NCI-H460 (cell line): ENCODE measurements at regions not wholly inside any gene's neighbourhood (a gene's known extent, or its start where the extent isn't known, plus 50 kb on each side); places are given as distances from the start of the nearest gene placed in this dataset.

Experiments
- DNase-seq: peaks from one replicate; pipeline ENCODE4 v3.0.0-alpha.2; 2016; ENCODE audit warnings: low read depth; ENCODE audit errors: extremely low read depth

GRCh38 chr14:98894600-98894999 is 377.4 kb downstream of the BCL11B start:
- no peak for DNase-seq

- DNase-seq = no peak
These were observed 375.5 kb downstream of the BCL11B start for GRCh38 chr14:98896449-98896848.

- no peak for DNase-seq
These were observed 374.2 kb downstream of the BCL11B start for GRCh38 chr14:98897605-98898309.

GRCh38 chr14:98899441-98899840 is 372.6 kb downstream of the BCL11B start:
- no peak for DNase-seq

- no peak for DNase-seq
These were observed 371.8 kb downstream of the BCL11B start for GRCh38 chr14:98900236-98900635.

- DNase-seq = no peak
These were observed 371.2 kb downstream of the BCL11B start for GRCh38 chr14:98900798-98901197.

GRCh38 chr14:98901511-98902205 is 370.3 kb downstream of the BCL11B start:
- DNase-seq = no peak

GRCh38 chr14:98903371-98903770 is 368.6 kb downstream of the BCL11B start:
- no peak for DNase-seq

GRCh38 chr14:98904677-98905076 is 367.3 kb downstream of the BCL11B start:
- no peak for DNase-seq

- no peak for DNase-seq
These were observed 365.6 kb downstream of the BCL11B start for GRCh38 chr14:98906123-98906995.

- no peak for DNase-seq
These were observed 364.7 kb downstream of the BCL11B start for GRCh38 chr14:98907271-98907670.

- no peak for DNase-seq
These were observed 363.9 kb downstream of the BCL11B start for GRCh38 chr14:98908050-98908449.

- DNase-seq = no peak
These were observed 362.6 kb downstream of the BCL11B start for GRCh38 chr14:98909251-98909944.

- DNase-seq = no peak
These were observed 361.9 kb downstream of the BCL11B start for GRCh38 chr14:98910061-98910460.

- DNase-seq = no peak
These were observed 359.3 kb downstream of the BCL11B start for GRCh38 chr14:98912655-98913054.

- no peak for DNase-seq
These were observed 357.9 kb downstream of the BCL11B start for GRCh38 chr14:98913967-98914650.

GRCh38 chr14:98914942-98915341 is 357.1 kb downstream of the BCL11B start:
- no peak for DNase-seq

GRCh38 chr14:98915625-98916024 is 356.4 kb downstream of the BCL11B start:
- no peak for DNase-seq

GRCh38 chr14:98916036-98916435 is 356.0 kb downstream of the BCL11B start:
- DNase-seq = no peak

- DNase-seq = no peak
These were observed 355.5 kb downstream of the BCL11B start for GRCh38 chr14:98916476-98916875.
